ENCODE measurements at regions not wholly inside any gene's neighbourhood (a gene's known extent, or its start where the extent isn't known, plus 50 kb on each side); places are given as distances from the start of the nearest gene placed in this dataset.

GRCh38 chr6:22349051-22349450, 52.2 kb upstream of the PRL start:
- no peak for DNase-seq
- Histone ChIP-seq H3K27me3 (replicated peaks) (no peaks in the 10 kb centered on the region), H3K27ac (no peak overlapping the region), H3K36me3 (replicated peaks) (no peaks in the 10 kb centered on the region), H3K4me3 (ENCODE audit: low read depth, low read length) (no peak overlapping the region)
- in situ Hi-C loops (cut with HindIII; ENCODE audit: low pct_ligation_motif_present, low sequenced_read_pairs), result no loop called here
- no peak for TF ChIP-seq CTCF (IDR thresholded peaks at IDR 0.05; ENCODE audit: low read depth, low read length, missing control alignments)

- no peaks in the 10 kb centered on the region for H3K27me3 ChIP-seq (replicated peaks)
- no peak overlapping the region for H3K27ac ChIP-seq
- in situ Hi-C loops (cut with HindIII; ENCODE audit: low pct_ligation_motif_present, low sequenced_read_pairs), result no loop called here
- no peak overlapping the region for H3K4me3 ChIP-seq (ENCODE audit: low read depth, low read length)
- H3K36me3 ChIP-seq (replicated peaks), result no peaks in the 10 kb centered on the region
- no peak for TF ChIP-seq CTCF (IDR thresholded peaks at IDR 0.05; ENCODE audit: low read depth, low read length, missing control alignments)
- DNase-seq, result no peak
Observed at GRCh38 chr6:22349528-22349927, 52.7 kb upstream of the PRL start.

- DNase-seq, result no peak
- no peaks in the 10 kb centered on the region for H3K27me3 ChIP-seq (replicated peaks)
- H3K27ac ChIP-seq, result no peak overlapping the region
- no peak for TF ChIP-seq CTCF (IDR thresholded peaks at IDR 0.05; ENCODE audit: low read depth, low read length, missing control alignments)
- in situ Hi-C loops (cut with HindIII; ENCODE audit: low pct_ligation_motif_present, low sequenced_read_pairs), result no loop called here
- H3K4me3 ChIP-seq (ENCODE audit: low read depth, low read length), result no peak overlapping the region
- no peaks in the 10 kb centered on the region for H3K36me3 ChIP-seq (replicated peaks)
Observed at GRCh38 chr6:22350109-22350508, 53.3 kb upstream of the PRL start.

- in situ Hi-C loops (cut with HindIII; ENCODE audit: low pct_ligation_motif_present, low sequenced_read_pairs), result no loop called here
- no peaks in the 10 kb centered on the region for H3K27me3 ChIP-seq (replicated peaks)
- no peak overlapping the region for H3K27ac ChIP-seq
- H3K36me3 ChIP-seq (replicated peaks), result no peaks in the 10 kb centered on the region
- H3K4me3 ChIP-seq (ENCODE audit: low read depth, low read length), result no peak overlapping the region
- no peak for DNase-seq
- no peak for TF ChIP-seq CTCF (IDR thresholded peaks at IDR 0.05; ENCODE audit: low read depth, low read length, missing control alignments)
Observed at GRCh38 chr6:22353101-22353500, 56.3 kb upstream of the PRL start.

GRCh38 chr6:22356362-22356940, 59.6 kb upstream of the PRL start:
- Histone ChIP-seq H3K27me3 (replicated peaks) (no peaks in the 10 kb centered on the region), H3K4me3 (ENCODE audit: low read depth, low read length) (no peak overlapping the region), H3K36me3 (replicated peaks) (no peaks in the 10 kb centered on the region), H3K27ac (no peak overlapping the region)
- in situ Hi-C loops (cut with HindIII; ENCODE audit: low pct_ligation_motif_present, low sequenced_read_pairs), result no loop called here
- no peak for TF ChIP-seq CTCF (IDR thresholded peaks at IDR 0.05; ENCODE audit: low read depth, low read length, missing control alignments)
- no peak for DNase-seq

GRCh38 chr6:22357724-22358189, 60.9 kb upstream of the PRL start:
- no peaks in the 10 kb centered on the region for H3K27me3 ChIP-seq (replicated peaks)
- H3K27ac ChIP-seq, result no peak overlapping the region
- H3K4me3 ChIP-seq (ENCODE audit: low read depth, low read length), result no peak overlapping the region
- no peaks in the 10 kb centered on the region for H3K36me3 ChIP-seq (replicated peaks)
- in situ Hi-C loops (cut with HindIII; ENCODE audit: low pct_ligation_motif_present, low sequenced_read_pairs), result no loop called here
- no peak for DNase-seq
- TF ChIP-seq CTCF (IDR thresholded peaks at IDR 0.05; ENCODE audit: low read depth, low read length, missing control alignments), result no peak

Measured in brain microvascular endothelial cell (primary cell).